ENCODE measurements at regions not wholly inside any gene's neighbourhood (a gene's known extent, or its start where the extent isn't known, plus 50 kb on each side); places are given as distances from the start of the nearest gene placed in this dataset.
A peak's percentile ranks its signal among the peaks of the same experiment; 100 is the strongest.
"Not testable (repeated sequence)": the region's sequence is repeated elsewhere in the genome, so short reads cannot be mapped to it uniquely, and the experiment has no call there.

- DNase-seq (ENCODE audit: low read depth in 1 of 2, low spot score in 1 of 2): no peak
- TF ChIP-seq JUND (IDR thresholded peaks at IDR 0.05; ENCODE audit: low read depth): no peak
- in situ Hi-C loops (cut with HindIII; ENCODE audit: low pct_unique_long_range_greater_than_20kb, low sequenced_read_pairs): no loop called here
Observed at GRCh38 chr22:26967282-26967681, 309.9 kb downstream of the MIAT start.

- in situ Hi-C loops (cut with HindIII; ENCODE audit: low pct_unique_long_range_greater_than_20kb, low sequenced_read_pairs): no loop called here
- no peak for TF ChIP-seq JUND (IDR thresholded peaks at IDR 0.05; ENCODE audit: low read depth)
- DNase-seq (ENCODE audit: low read depth in 1 of 2, low spot score in 1 of 2): no peak
Observed at GRCh38 chr22:26968859-26969523, 311.6 kb downstream of the MIAT start.

- DNase-seq (ENCODE audit: low read depth in 1 of 2, low spot score in 1 of 2): peak in 1 of 2 experiments; percentile 7
- TF ChIP-seq JUND (IDR thresholded peaks at IDR 0.05; ENCODE audit: low read depth): no peak
- in situ Hi-C loops (cut with HindIII; ENCODE audit: low pct_unique_long_range_greater_than_20kb, low sequenced_read_pairs): no loop called here
Observed at GRCh38 chr22:26970809-26971394, 313.5 kb downstream of the MIAT start.

- no peak for TF ChIP-seq JUND (IDR thresholded peaks at IDR 0.05; ENCODE audit: low read depth)
- DNase-seq (ENCODE audit: low read depth in 1 of 2, low spot score in 1 of 2): no peak
- in situ Hi-C loops (cut with HindIII; ENCODE audit: low pct_unique_long_range_greater_than_20kb, low sequenced_read_pairs): no loop called here
Observed at GRCh38 chr22:26972286-26972685, 314.9 kb downstream of the MIAT start.

- in situ Hi-C loops (cut with HindIII; ENCODE audit: low pct_unique_long_range_greater_than_20kb, low sequenced_read_pairs); DNase-seq (ENCODE audit: low read depth in 1 of 2, low spot score in 1 of 2): not testable (repeated sequence)
Observed at GRCh38 chr22:26972915-26973314, 315.5 kb downstream of the MIAT start.

- DNase-seq (ENCODE audit: low read depth in 1 of 2, low spot score in 1 of 2): no peak
- no peak for TF ChIP-seq JUND (IDR thresholded peaks at IDR 0.05; ENCODE audit: low read depth)
- in situ Hi-C loops (cut with HindIII; ENCODE audit: low pct_unique_long_range_greater_than_20kb, low sequenced_read_pairs): no loop called here
Observed at GRCh38 chr22:26974034-26974433, 316.6 kb downstream of the MIAT start.

GRCh38 chr22:26974914-26975803 lies 317.8 kb downstream of the MIAT start:
- no peak for TF ChIP-seq JUND (IDR thresholded peaks at IDR 0.05; ENCODE audit: low read depth)
- in situ Hi-C loops (cut with HindIII; ENCODE audit: low pct_unique_long_range_greater_than_20kb, low sequenced_read_pairs): no loop called here
- DNase-seq (ENCODE audit: low read depth in 1 of 2, low spot score in 1 of 2): no peak

- no peak for DNase-seq (ENCODE audit: low read depth in 1 of 2, low spot score in 1 of 2)
- no peak for TF ChIP-seq JUND (IDR thresholded peaks at IDR 0.05; ENCODE audit: low read depth)
- in situ Hi-C loops (cut with HindIII; ENCODE audit: low pct_unique_long_range_greater_than_20kb, low sequenced_read_pairs): no loop called here
Observed at GRCh38 chr22:26975865-26976264, 318.5 kb downstream of the MIAT start.

- no peak for TF ChIP-seq JUND (IDR thresholded peaks at IDR 0.05; ENCODE audit: low read depth)
- peak in 1 of 2 experiments; percentile 82 for DNase-seq (ENCODE audit: low read depth in 1 of 2, low spot score in 1 of 2)
Observed at GRCh38 chr22:26977741-26978376, 320.5 kb downstream of the MIAT start.

GRCh38 chr22:26979294-26979693 lies 321.9 kb downstream of the MIAT start:
- in situ Hi-C loops (cut with HindIII; ENCODE audit: low pct_unique_long_range_greater_than_20kb, low sequenced_read_pairs): no loop called here
- DNase-seq (ENCODE audit: low read depth in 1 of 2, low spot score in 1 of 2): peak in 1 of 2 experiments; percentile 15
- TF ChIP-seq JUND (IDR thresholded peaks at IDR 0.05; ENCODE audit: low read depth): no peak

More at GRCh38 chr22:26977741-26978376, 320.5 kb downstream of the MIAT start:
- in situ Hi-C loops (cut with HindIII; ENCODE audit: low pct_unique_long_range_greater_than_20kb, low sequenced_read_pairs): no loop called here

GRCh38 chr22:26981111-26981510 lies 323.7 kb downstream of the MIAT start:
- DNase-seq (ENCODE audit: low read depth in 1 of 2, low spot score in 1 of 2): no peak
- no peak for TF ChIP-seq JUND (IDR thresholded peaks at IDR 0.05; ENCODE audit: low read depth)
- in situ Hi-C loops (cut with HindIII; ENCODE audit: low pct_unique_long_range_greater_than_20kb, low sequenced_read_pairs): no loop called here

GRCh38 chr22:26981541-26981940 lies 324.2 kb downstream of the MIAT start:
- in situ Hi-C loops (cut with HindIII; ENCODE audit: low pct_unique_long_range_greater_than_20kb, low sequenced_read_pairs): no loop called here
- TF ChIP-seq JUND (IDR thresholded peaks at IDR 0.05; ENCODE audit: low read depth): no peak
- DNase-seq (ENCODE audit: low read depth in 1 of 2, low spot score in 1 of 2): no peak
